Hepatocyte (in vitro differentiated cells): ENCODE measurements at regions not wholly inside any gene's neighbourhood (a gene's known extent, or its start where the extent isn't known, plus 50 kb on each side); places are given as distances from the start of the nearest gene placed in this dataset.

ENCODE experiments used
- EZH2 ChIP-seq: fragments of 200-600 bp; sonication (generic); IDR thresholded peaks from 2 replicates; pipeline ENCODE4 v1.6.1; 2016; ENCODE audit warnings: antibody characterized with exemption, mild to moderate bottlenecking, borderline replicate concordance
- EZH2phosphoT487 ChIP-seq: fragments of 200-600 bp; sonication (generic); IDR thresholded peaks from one replicate; pipeline ENCODE4 v1.6.1; 2018; ENCODE audit warnings: antibody characterized with exemption, mild to moderate bottlenecking, low read depth, moderate library complexity; ENCODE audit not compliant: unreplicated experiment, severe bottlenecking
- TF ChIP-seq, protein P1 (sequence below): fragments of 200-600 bp; sonication (generic); IDR thresholded peaks from 2 replicates; pipeline ENCODE4 v1.5.1; 2016; ENCODE audit warnings: antibody characterized with exemption, mild to moderate bottlenecking; ENCODE audit not compliant: poor library complexity

- TF ChIP-seq, protein P1, sequence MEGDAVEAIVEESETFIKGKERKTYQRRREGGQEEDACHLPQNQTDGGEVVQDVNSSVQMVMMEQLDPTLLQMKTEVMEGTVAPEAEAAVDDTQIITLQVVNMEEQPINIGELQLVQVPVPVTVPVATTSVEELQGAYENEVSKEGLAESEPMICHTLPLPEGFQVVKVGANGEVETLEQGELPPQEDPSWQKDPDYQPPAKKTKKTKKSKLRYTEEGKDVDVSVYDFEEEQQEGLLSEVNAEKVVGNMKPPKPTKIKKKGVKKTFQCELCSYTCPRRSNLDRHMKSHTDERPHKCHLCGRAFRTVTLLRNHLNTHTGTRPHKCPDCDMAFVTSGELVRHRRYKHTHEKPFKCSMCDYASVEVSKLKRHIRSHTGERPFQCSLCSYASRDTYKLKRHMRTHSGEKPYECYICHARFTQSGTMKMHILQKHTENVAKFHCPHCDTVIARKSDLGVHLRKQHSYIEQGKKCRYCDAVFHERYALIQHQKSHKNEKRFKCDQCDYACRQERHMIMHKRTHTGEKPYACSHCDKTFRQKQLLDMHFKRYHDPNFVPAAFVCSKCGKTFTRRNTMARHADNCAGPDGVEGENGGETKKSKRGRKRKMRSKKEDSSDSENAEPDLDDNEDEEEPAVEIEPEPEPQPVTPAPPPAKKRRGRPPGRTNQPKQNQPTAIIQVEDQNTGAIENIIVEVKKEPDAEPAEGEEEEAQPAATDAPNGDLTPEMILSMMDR = no peak
- TF ChIP-seq EZH2 (no peak), EZH2phosphoT487 (no peak)
Measured at GRCh38 chr12:127750076-127750840, 516.7 kb upstream of the TMEM132C start.
